ENCODE measurements at regions not wholly inside any gene's neighbourhood (a gene's known extent, or its start where the extent isn't known, plus 50 kb on each side); places are given as distances from the start of the nearest gene placed in this dataset.
"Not testable (repeated sequence)": the region's sequence is repeated elsewhere in the genome, so short reads cannot be mapped to it uniquely, and the experiment has no call there.

GRCh38 chr15:24848050-24848449 is 106.7 kb upstream of the SNRPN start:
- DNase-seq: peak in 1 of 2 donors; percentile 25

- no peak for DNase-seq
Measured at GRCh38 chr15:24856397-24857390, 98.1 kb upstream of the SNRPN start.

- no peak for DNase-seq
Measured at GRCh38 chr15:24857763-24858162, 97.0 kb upstream of the SNRPN start.

- DNase-seq: not testable (repeated sequence)
Measured at GRCh38 chr15:24858183-24858582, 96.6 kb upstream of the SNRPN start.

- no peak for DNase-seq
Measured at GRCh38 chr15:24858737-24859601, 95.8 kb upstream of the SNRPN start.

- no peak for DNase-seq
Measured at GRCh38 chr15:24861014-24861690, 93.6 kb upstream of the SNRPN start.

GRCh38 chr15:24862726-24863521 is 91.9 kb upstream of the SNRPN start:
- DNase-seq: no peak

GRCh38 chr15:24865303-24865702 is 89.5 kb upstream of the SNRPN start:
- DNase-seq: no peak

GRCh38 chr15:24877174-24877573 is 77.6 kb upstream of the SNRPN start:
- no peak for DNase-seq

GRCh38 chr15:24878153-24878552 is 76.6 kb upstream of the SNRPN start:
- peak; percentile 2 to 22 for DNase-seq

GRCh38 chr15:24879492-24879891 is 75.3 kb upstream of the SNRPN start:
- no peak for DNase-seq

GRCh38 chr15:24880663-24881062 is 74.1 kb upstream of the SNRPN start:
- no peak for DNase-seq

- DNase-seq: no peak
Measured at GRCh38 chr15:24886538-24886937, 68.2 kb upstream of the SNRPN start.

- no peak for DNase-seq
Measured at GRCh38 chr15:24898715-24899272, 56.0 kb upstream of the SNRPN start.

- no peak for DNase-seq
Measured at GRCh38 chr15:24899367-24899766, 55.4 kb upstream of the SNRPN start.

- no peak for DNase-seq
Measured at GRCh38 chr15:24899795-24900194, 55.0 kb upstream of the SNRPN start.

GRCh38 chr15:24901409-24901808 is 53.4 kb upstream of the SNRPN start:
- DNase-seq: no peak

Data from hippocampal formation (tissue), 2 donors.